CD4-positive, alpha-beta T cell treated with Interferon alpha-2 for 1 hour (primary cell): ENCODE measurements at regions not wholly inside any gene's neighbourhood (a gene's known extent, or its start where the extent isn't known, plus 50 kb on each side); places are given as distances from the start of the nearest gene placed in this dataset.

Experiments used
- DNase-seq, 2 donors: peaks; one replicate each; pipeline ENCODE4 v3.0.0-alpha.2; 2020 to 2022

GRCh38 chr4:111519683-111520082, 625.6 kb upstream of the FAM241A start:
- no peak for DNase-seq

- DNase-seq: no peak
These were observed 614.8 kb upstream of the FAM241A start for GRCh38 chr4:111530446-111530845.

GRCh38 chr4:111535792-111536191, 609.5 kb upstream of the FAM241A start:
- DNase-seq: no peak

- no peak for DNase-seq
These were observed 608.1 kb upstream of the FAM241A start for GRCh38 chr4:111537165-111537564.

GRCh38 chr4:111537871-111538270, 607.4 kb upstream of the FAM241A start:
- no peak for DNase-seq

- no peak for DNase-seq
These were observed 604.6 kb upstream of the FAM241A start for GRCh38 chr4:111540671-111541070.

GRCh38 chr4:111542056-111542455, 603.2 kb upstream of the FAM241A start:
- DNase-seq: no peak

- DNase-seq: no peak
These were observed 598.4 kb upstream of the FAM241A start for GRCh38 chr4:111546881-111547280.

GRCh38 chr4:111556141-111556781, 589.0 kb upstream of the FAM241A start:
- no peak for DNase-seq

- DNase-seq: no peak
These were observed 588.4 kb upstream of the FAM241A start for GRCh38 chr4:111556851-111557250.

GRCh38 chr4:111562826-111563225, 582.4 kb upstream of the FAM241A start:
- no peak for DNase-seq

GRCh38 chr4:111572470-111572869, 572.8 kb upstream of the FAM241A start:
- no peak for DNase-seq

GRCh38 chr4:111573386-111573785, 571.9 kb upstream of the FAM241A start:
- no peak for DNase-seq

GRCh38 chr4:111579767-111580166, 565.5 kb upstream of the FAM241A start:
- DNase-seq: no peak

GRCh38 chr4:111595456-111595855, 549.8 kb upstream of the FAM241A start:
- DNase-seq: no peak

GRCh38 chr4:111596491-111596890, 548.8 kb upstream of the FAM241A start:
- no peak for DNase-seq

- DNase-seq: no peak
These were observed 543.6 kb upstream of the FAM241A start for GRCh38 chr4:111601671-111602070.

GRCh38 chr4:111602848-111603247, 542.4 kb upstream of the FAM241A start:
- DNase-seq: no peak

GRCh38 chr4:111605111-111605510, 540.1 kb upstream of the FAM241A start:
- no peak for DNase-seq

GRCh38 chr4:111610681-111611080, 534.6 kb upstream of the FAM241A start:
- no peak for DNase-seq

- no peak for DNase-seq
These were observed 526.3 kb upstream of the FAM241A start for GRCh38 chr4:111618908-111619307.

- DNase-seq: no peak
These were observed 516.8 kb upstream of the FAM241A start for GRCh38 chr4:111628437-111628836.

GRCh38 chr4:111630705-111631104, 514.5 kb upstream of the FAM241A start:
- no peak for DNase-seq

GRCh38 chr4:111631215-111631999, 513.8 kb upstream of the FAM241A start:
- no peak for DNase-seq
